Tibial nerve (tissue), 4 donors: ENCODE measurements at regions not wholly inside any gene's neighbourhood (a gene's known extent, or its start where the extent isn't known, plus 50 kb on each side); places are given as distances from the start of the nearest gene placed in this dataset.

Experiments used
- CTCF ChIP-seq, 5 experiments: fragments of 200-600 bp in 3 of 5; fragments of 450-650 bp in 2 of 5; sonication (generic) in 3 of 5; IDR thresholded peaks; one replicate each; pipeline ENCODE4 v1.5.1; 2016 to 2019; ENCODE audit warnings: antibody characterized with exemption in 5 of 5, mild to moderate bottlenecking in 3 of 5, moderate library complexity in 2 of 5
- EP300 ChIP-seq, 2 donors: sonication (generic); formaldehyde crosslinking; IDR thresholded peaks; one replicate each; pipeline ENCODE4 v1.6.1; 2017; ENCODE audit warnings: antibody characterized with exemption in 2 of 2, mild to moderate bottlenecking in 1 of 2
- POLR2A ChIP-seq, 2 donors: fragments of 450-650 bp; IDR thresholded peaks; one replicate each; pipeline ENCODE4 v1.6.1; 2017; ENCODE audit warnings: antibody characterized with exemption in 2 of 2, mild to moderate bottlenecking in 2 of 2, moderate library complexity in 2 of 2

- TF ChIP-seq POLR2A (IDR thresholded peaks at IDR 0.05) (no peak), CTCF (IDR thresholded peaks at IDR 0.05) (no peak), EP300 (IDR thresholded peaks at IDR 0.05) (no peak)
Measured at GRCh38 chr16:49096176-49096945, 185.3 kb downstream of the CBLN1 start.
